Non-pigmented ciliary epithelial cell (primary cell): ENCODE measurements at regions not wholly inside any gene's neighbourhood (a gene's known extent, or its start where the extent isn't known, plus 50 kb on each side); places are given as distances from the start of the nearest gene placed in this dataset.
"Not testable (repeated sequence)": the region's sequence is repeated elsewhere in the genome, so short reads cannot be mapped to it uniquely, and the experiment has no call there.

Experiments
- DNase-seq: peaks from one replicate; pipeline ENCODE4 v3.0.0-alpha.2; 2010; ENCODE audit warnings: low read depth

DNA sequence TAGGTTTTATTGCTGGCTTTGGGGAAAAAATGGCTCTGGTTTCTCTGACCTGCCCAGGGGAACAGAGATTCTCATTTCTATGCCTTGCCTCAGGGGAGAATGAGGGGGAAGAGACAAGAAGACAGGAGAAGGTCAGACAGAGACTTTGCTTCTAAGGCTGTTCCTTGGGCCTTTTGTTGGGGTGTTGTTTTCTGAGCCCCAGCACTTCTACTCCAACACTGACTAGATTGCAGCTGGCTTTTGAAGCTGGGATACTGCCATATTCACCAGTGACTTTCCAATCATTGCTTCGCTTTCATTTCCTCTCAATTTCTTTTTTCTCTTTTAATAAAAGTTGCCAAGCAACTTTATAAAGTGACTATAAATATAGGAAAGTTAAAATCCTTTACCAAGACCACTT, 143.2 kb upstream of the ARHGEF26 start:
- DNase-seq, result no peak

DNA sequence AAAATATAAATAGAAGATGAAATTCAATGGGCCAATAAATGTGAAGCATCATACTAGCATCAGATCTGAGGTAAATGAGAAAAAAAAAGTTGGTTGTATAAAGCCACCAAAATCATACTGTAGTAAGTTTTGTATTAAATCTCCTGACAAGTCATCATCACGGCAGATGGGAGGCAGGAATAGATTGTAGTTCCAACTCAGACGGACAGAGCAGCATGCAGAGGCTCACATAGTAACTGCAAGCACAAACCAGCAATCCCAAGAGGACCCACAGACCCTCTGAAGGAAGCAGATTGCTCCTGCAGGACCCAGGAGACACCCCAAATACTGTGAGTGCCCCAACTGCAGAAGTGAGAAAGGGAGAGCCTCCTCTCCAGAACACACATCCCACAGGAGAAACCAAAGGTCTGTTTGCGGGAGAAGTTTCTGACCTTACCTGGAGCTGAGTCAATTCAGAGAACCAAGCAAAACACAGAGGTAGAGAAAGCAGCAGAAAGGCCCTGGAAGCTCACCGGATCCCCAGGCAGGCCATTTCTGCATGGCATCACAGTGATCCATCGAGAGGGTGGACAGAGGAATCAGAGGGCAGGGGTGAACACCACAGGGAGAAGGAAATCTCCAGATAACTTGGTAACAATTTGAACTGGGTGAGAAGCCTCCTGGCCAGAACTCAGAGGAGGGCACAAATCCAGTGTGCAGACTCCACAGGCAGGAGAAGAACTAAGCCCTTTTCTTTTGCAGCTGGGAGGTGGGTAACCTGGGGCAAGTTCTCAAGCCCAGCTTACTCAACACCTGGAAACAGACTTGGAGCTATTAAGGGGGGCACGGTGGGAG, 141.6 kb upstream of the ARHGEF26 start:
- DNase-seq, result no peak

DNA sequence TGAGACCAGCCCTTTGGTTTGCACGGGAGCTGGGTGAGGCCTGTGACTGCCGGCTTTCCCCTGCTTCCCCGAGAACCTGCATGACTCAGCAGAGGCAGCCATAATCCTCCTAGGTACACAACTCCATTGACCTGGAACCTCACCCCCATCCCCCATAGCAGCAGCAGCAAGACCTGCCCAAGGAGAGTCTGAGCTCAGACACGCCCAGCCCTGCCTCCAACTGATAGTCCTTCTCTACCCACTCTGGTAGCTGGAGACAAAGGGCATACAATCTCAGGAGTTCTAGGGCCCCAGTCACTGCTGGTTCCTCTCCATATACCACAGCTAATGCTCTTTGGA, 141.0 kb upstream of the ARHGEF26 start:
- DNase-seq, result no peak

DNA sequence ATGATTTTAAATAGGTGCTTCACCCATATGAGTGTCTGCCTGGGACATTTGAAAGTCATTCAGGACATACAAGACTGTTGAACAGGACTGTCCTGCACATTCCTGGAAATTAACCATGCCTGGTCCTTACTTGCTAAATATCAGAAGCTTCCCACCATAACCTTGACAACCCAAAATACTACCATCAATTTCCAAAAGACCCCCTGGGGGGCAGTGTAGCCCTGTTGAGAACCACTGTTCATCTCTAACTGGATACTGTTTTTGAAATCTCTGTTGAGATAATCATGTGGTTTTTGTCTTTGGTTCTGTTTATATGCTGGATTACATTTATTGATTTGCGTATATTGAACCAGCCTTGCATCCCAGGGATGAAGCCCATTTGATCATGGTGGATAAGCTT, 123.8 kb upstream of the ARHGEF26 start:
- DNase-seq, result not testable (repeated sequence)

DNA sequence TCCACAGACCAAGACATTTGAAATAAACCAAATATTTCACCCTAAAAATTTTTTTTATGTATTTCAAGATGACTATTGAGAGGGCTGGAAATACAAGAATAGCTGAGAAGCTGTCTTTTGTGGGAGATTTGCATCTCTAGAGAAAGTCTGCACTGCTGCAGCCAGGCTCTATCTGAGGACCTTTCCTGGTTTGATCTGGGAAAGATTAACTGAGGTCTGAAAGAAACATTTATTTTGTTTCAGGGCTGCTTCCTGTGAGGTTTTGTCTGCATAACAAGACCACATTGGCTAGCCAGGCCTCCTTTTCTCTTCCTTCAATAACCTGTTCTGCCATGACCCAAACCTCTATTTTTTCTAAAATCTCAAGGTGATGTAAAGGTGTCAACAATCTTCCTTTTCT, 117.5 kb upstream of the ARHGEF26 start:
- DNase-seq, result no peak

DNA sequence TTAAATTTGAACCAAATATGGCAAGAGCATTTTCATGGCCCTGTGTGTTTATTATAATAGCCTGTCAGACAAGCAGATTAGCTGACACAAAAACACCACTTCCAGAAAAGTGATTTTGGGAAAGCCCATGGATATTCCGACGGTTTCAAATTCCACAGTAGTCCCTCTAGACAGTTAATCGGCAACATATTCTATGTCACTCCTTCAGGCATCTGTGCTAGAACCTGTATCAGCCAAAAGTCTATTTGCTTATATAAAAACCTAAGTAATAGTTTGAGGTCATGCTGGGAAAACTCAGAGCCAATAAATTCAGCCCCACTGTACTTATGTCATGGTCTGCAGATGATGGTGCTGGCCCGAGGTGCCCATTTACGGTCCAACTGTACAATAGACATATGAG, 110.2 kb upstream of the ARHGEF26 start:
- no peak for DNase-seq

DNA sequence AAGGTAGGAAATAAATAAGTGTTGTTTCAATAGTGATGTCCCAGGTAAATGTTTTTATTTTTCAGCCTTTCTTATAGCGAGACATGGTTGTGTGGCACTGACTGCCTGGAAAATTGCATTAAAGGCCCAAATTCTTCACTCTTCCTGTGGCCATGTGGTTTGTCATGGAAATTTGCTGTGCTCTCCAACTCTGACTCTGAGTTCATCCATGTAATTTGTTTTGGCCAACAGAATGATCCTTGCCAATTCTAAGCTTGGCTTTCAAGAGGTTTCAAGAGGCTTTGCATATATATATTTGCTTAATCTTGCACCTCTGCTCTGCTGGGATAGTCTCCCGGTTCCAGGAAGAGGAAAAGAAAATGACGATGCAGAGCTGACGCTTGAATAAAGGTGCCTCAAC, 107.5 kb upstream of the ARHGEF26 start:
- no peak for DNase-seq

DNA sequence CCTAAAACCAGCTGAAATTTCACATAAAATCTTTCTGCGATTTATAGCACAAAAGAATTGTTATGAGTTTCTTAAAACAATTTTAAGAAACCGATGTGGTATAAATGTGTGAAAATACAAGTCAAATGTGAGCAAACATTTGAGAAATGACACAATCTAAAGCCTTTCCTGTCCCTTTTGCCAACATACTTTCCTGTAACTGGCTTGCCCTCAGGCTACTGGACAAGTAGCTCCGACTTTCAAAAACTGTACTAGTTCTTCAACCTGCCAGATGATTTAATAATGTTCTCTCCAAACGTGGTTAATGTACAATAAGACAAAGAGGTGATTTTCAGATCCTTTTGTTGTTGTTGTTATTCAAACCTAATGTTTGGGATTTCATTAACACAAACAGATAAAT, 105.9 kb upstream of the ARHGEF26 start:
- DNase-seq, result no peak

DNA sequence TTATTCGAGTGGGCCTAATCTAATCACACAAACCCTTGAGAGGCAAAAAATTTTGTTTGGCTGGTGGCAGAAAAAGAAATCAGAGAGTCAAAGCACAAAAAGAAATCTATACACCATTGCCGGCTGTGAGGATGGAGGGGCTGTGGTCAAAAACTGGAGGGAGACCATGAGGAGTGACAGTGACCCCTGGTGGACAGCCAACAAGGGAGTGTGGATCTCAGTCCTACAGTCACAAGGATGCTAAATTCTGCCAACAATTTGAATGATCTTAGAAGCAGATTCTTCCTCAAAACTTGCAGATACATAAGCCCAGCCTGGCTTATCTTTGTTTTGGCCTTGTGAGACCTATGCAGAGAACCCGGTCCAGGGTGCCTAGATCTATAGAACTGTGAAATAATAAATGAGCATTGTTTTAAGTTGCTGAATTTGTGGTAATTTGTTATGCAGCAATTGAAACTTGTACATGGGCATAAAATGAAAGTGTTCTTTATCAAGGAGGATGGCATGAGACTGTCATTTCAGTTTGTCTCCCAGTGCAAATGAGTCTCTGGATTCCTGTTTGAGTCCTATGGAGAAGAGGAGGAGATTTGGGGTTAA, 103.0 kb upstream of the ARHGEF26 start:
- DNase-seq, result no peak

DNA sequence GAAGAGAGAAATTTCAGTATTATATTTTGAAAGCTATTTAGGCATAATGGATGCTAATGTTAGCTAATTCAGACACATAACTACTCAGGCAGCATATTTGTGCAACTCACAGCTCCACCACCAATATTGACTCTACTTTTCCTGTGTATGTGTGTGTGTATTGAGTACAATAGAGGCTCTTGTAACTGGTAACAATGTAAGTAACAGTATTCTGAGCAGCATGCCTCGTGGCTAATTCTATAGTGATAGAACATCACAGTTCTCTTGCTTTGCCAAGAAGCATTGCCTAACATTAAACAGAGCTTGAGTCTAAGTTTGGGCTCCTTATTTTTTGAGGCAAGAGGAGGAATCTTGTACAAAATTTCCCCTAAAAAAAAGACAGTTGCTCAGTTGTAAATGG, 98.6 kb upstream of the ARHGEF26 start:
- DNase-seq, result no peak

DNA sequence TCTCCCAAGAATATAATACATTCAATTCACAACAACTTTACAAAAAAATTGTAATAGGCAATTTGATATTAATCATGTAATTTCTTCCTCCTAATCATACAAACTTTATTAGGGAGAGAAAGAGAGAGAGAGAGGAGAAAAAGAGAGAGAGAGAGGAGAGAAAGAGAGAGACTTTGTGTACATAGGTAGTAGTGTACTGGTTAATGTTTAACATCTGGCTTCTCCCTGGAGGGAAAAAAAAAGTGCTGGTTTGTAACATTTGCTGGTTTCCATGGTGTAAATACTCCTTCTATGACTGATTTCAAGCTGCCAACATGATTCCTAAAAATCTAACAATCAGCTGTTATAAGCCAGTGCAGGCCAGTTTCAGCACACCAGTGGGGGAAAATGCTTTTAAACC, 98.0 kb upstream of the ARHGEF26 start:
- DNase-seq, result no peak

DNA sequence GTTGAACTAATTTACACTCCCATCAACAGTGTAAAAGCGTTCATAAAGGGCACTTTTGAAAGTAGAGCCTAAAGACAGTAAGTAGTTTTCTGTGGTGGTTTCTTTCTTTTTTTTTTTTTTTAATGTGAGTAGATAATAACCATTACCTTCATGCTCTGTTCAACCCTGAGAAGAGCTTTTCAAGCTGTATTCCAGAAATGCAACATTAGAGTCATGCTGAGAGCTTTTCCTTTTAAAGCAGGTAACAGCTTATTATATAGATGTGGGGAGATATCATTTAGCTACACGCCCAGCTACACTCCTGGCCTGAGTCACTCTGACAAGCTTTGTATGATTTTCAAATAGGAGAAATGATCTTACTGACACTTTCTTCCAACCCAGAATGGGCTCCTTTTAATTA, 96.2 kb upstream of the ARHGEF26 start:
- DNase-seq, result no peak

DNA sequence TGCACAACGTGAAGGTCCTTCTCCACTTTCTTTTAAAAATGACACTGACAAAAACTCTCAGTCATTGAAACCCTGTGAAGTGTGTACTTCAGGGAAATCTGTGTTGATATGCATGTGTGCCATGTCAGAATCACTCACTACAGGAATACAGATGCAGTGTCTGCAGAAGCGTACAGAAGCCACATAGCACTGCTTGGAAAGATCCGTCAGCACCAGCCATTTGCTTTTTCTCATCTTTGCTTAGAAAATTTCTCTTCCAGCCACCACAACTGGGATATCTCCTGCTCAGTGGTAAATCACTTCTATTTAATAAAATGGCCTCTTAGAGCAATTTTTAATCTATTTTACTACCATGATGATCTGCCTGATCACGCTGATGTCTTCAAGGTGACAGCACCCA, 91.3 kb upstream of the ARHGEF26 start:
- DNase-seq, result no peak

DNA sequence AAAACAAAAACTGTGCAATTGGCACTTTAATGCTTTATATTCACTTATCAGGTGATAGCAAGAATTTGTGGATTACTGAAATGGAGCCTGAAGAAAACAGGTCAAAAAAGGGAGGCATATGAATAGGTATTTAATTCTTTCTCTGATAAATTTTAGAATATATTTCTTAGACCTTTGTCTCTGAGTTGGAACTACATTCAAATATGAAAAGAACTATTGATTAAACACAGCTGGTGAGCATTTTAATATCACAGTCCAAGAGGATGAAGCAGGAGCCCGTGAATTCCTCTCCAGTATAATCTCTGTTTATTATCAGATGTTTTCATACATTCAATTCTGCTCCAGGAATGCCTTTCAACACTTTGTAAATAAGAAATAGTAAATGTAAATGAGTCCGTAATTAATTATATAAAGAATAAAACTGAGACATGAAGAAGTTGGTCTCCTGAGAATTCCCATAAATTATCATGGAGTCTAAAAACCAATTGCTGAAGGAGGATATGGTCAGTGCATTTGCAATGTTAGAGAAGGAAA, 86.3 kb upstream of the ARHGEF26 start:
- no peak for DNase-seq

DNA sequence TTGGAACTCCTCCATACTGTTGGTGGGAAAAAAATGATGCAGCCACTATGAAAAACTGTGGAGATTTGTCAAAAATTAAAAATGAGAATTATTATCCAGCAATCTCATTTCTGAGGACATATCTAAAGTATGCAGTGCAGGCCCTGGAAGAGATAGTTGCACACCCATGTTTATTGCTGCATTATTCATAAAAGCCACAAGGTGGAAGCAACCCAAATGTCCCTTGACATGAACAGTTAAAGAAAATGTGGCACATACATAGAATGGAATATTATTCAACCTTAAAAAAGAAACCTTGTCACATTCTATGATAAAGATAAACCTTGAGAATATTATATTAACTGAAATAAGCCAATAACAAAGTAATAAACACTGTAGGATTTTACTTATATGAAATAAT, 80.9 kb upstream of the ARHGEF26 start:
- DNase-seq, result no peak

DNA sequence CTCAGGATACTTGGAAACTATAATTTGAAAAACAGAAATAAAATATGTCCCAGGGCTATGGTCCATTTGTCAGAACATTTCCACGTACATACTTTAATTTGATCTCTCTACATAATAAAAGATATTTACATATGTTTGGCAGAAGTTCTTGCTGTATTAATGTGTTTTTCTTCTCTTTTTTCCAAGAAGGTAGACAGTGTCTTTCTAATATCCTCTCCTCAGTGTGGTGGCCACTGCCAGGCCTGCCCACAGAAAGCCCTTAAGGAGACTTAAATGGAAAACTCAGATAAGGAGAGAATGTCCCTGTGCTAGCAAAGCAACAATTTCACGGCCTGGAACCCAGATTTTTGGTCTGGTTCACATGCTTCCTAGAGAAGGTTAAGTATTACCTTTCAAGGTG, 76.5 kb upstream of the ARHGEF26 start:
- no peak for DNase-seq

DNA sequence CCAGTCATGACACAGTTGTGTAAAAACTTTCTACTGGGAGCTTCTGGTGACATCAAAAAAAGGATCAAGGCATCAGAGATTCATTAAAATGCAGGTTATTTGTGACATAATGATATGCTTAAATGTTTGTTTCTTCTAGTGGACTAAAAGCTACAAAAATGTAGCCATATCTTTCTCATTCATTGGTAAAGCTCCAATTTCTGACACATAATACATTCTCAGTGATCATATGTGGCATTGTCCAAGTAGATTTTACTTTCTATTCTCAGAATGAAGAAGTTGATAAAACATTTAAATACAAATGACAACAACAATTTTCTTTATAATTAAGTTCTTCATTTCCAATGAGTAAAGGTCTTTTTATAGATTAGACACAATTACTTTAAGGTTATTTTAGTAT, 71.0 kb upstream of the ARHGEF26 start:
- no peak for DNase-seq

DNA sequence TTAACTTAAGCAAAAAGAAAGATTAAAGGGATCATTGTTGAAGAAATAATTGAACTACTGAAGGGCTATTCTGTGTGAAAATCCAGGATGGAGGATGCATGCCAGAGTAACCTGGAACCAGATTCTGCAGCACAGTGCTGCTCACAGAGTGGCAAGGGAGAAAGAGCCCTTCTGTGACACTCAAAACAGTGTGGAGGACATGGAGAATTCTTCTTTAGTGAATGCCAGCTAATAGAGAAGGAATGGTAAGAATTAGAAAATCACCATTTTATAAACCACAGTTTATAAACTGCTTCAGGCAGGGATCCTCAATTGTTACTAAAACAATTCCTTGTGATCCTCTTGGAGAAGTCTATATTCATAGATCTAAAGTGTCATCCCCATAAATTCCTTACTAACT, 70.4 kb upstream of the ARHGEF26 start:
- DNase-seq, result no peak

DNA sequence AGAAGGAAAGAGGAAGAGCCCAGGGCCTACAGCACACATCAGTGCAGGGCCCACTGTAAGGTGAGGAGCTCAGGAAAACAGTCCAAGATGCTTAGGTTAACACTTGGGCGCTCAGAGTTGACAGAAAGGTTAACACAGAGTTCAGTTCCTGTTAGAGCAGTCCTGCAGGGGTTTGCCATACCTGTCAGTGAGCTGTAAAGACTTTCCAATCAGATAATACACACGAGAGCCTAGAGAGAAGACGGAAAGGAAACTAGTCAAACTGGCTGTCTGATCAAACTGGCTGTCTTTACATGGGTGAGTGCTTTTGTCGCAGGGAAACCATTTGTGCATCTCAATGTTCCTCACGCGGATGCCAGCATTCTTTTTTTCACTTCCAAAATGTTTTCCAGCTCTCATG, 61.4 kb upstream of the ARHGEF26 start:
- DNase-seq, result no peak

DNA sequence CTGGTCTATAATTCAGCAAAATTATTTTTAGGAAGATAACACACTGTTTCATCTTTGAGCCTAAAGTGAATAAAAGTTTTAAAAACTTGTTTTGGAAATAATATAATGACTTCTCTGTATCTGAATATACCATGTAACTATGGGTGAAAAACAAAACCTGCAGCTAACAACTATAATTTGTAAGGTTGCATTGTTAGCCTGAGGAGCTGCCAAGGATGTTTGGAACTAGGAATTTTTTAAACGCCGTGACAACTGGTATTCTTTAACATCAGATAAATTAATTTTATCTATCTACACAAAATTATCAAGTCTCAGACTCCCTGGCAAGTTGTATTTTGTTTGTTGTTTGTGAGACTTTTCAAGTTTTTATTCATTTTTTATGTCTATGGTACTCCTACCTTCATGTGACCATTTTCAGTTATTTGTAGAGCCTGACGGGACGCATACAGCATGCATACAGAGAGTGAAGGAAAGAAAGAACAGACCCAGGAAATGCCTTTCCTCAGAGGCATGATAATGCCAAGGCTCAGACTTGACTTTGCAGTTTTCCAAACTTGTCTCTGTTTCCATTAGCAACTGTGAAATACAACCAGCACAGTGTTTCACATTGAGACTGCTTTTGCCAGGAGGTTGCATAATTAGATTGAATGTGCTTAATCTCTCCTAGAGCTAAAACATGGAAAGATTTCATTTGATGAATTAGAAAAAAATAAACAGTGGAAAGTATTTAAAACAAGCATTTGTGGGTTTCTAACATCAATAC, 60.8 kb upstream of the ARHGEF26 start:
- DNase-seq, result no peak

DNA sequence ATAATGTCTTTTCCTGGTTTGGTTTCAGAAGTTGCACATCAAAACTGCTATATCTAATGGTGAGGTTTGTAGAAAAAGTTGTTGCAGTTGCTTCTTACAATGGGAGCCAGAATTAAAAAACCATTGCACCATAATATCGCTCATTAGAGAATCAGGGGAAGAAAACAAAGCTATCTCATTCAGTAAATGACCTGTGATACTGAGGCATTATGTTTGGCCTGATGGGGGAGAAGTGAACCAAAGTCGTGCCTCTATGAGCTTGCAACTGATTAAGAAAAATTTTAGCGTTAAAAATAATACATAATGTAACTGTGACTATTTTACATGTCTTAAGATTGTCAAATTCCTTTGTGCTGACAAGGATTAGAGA, 60.2 kb upstream of the ARHGEF26 start:
- no peak for DNase-seq

DNA sequence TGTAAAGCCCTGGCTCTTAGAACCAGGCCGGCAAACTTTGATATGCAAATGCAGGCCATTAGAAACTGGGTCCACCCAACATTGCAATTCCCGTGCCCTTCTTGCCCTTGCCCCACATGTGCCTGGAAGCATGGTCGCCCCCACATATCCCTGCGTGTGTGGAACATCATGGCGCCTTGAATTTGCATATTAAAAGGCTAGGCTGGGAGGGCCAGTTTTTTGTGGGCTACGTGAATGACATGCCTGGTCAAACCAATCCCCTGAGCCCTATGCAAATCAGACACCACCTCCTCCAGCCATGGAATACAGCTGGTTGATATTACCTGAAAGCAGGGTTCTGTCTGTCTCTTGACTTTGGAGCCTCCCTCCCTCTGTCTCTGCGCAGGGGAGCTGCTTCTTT, 58.7 kb upstream of the ARHGEF26 start:
- DNase-seq, result no peak

DNA sequence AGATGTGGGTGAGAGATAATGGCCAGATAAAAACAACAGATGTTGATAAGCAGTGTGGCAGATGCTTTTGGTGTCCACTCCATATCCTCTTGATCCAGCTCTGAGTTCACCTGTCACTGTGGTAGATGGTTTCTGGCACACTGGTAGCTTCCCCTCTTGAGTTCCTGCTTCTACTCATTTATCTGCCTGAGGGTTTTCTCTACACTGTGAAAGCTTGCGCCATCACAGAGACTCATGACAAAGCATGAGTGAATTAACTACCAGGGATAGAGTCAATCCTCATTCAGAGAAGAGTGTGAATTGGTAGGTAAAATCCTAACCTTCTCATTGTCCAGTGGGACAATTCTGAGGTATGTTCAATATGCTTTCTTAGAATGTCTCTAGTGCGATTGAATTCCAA, 50.0 kb upstream of the ARHGEF26 start:
- no peak for DNase-seq
